CD14-positive monocyte (primary cell): ENCODE measurements at regions not wholly inside any gene's neighbourhood (a gene's known extent, or its start where the extent isn't known, plus 50 kb on each side); places are given as distances from the start of the nearest gene placed in this dataset.

Experiments used
- DNase-seq, 3 donors: peaks; one replicate each; pipeline ENCODE4 v3.0.0-alpha.2; 2011 to 2022
- H2AFZ ChIP-seq: 2 replicates; pipeline ENCODE4 v1.6.0; 2012; ENCODE audit warnings: mild to moderate bottlenecking, low read depth, low read length, inconsistent platforms; ENCODE audit not compliant: insufficient read depth, poor library complexity, severe bottlenecking
- H3K27ac ChIP-seq, 2 donors: 1 replicate in 1 of 2; 2 replicates in 1 of 2; pipeline ENCODE4 v1.5.1; 2012 to 2013; ENCODE audit warnings: low read length in 2 of 2, control low read depth in 1 of 2, inconsistent platforms in 1 of 2, low read depth in 1 of 2, mild to moderate bottlenecking in 1 of 2
- H3K27me3 ChIP-seq, 2 donors: one replicate each; pipeline versions ENCODE4 v1.6.0 to v1.6.1; 2011 to 2013; ENCODE audit warnings: low read length in 2 of 2; ENCODE audit not compliant: control insufficient read depth in 2 of 2, insufficient read depth in 2 of 2
- H3K36me3 ChIP-seq, 2 donors: replicated peaks in 1 of 2; 1 replicate in 1 of 2; 2 replicates in 1 of 2; pipeline versions ENCODE4 v1.5.1 to v1.6.1; 2012 to 2013; ENCODE audit warnings: low read length in 2 of 2, control low read depth in 1 of 2, inconsistent platforms in 1 of 2, mild to moderate bottlenecking in 1 of 2; ENCODE audit not compliant: insufficient read depth in 2 of 2, control insufficient read depth in 1 of 2
- H3K4me1 ChIP-seq, 2 donors: 1 replicate in 1 of 2; 2 replicates in 1 of 2; pipeline versions ENCODE4 v1.5.1 to v1.6.1; 2012 to 2013; ENCODE audit warnings: low read length in 2 of 2, control low read depth in 1 of 2, inconsistent platforms in 1 of 2, mild to moderate bottlenecking in 1 of 2, moderate library complexity in 1 of 2; ENCODE audit not compliant: insufficient read depth in 2 of 2, control insufficient read depth in 1 of 2
- H3K4me2 ChIP-seq: replicated peaks from 2 replicates; pipeline ENCODE3; 2012; ENCODE audit warnings: low read length, moderate library complexity, mild to moderate bottlenecking; ENCODE audit not compliant: poor library complexity, severe bottlenecking; ENCODE audit errors: extremely low read depth
- H3K4me3 ChIP-seq, 3 experiments: fragments of 200-600 bp in 1 of 3; sonication (generic) in 1 of 3; replicated peaks in 1 of 3; 1 replicate in 2 of 3; 2 replicates in 1 of 3; pipeline ENCODE4 v1.5.1; 2011 to 2013; ENCODE audit warnings: low read length in 3 of 3, mild to moderate bottlenecking in 3 of 3, control low read depth in 2 of 3, low read depth in 2 of 3, inconsistent platforms in 1 of 3, moderate library complexity in 1 of 3
- H3K79me2 ChIP-seq: 2 replicates; pipeline ENCODE4 v1.6.0; 2012; ENCODE audit warnings: mild to moderate bottlenecking, control low read depth, inconsistent platforms, low read length, moderate library complexity; ENCODE audit not compliant: insufficient read depth
- H3K9ac ChIP-seq: 2 replicates; pipeline ENCODE4 v1.6.0; 2017; ENCODE audit warnings: low read length, mild to moderate bottlenecking; ENCODE audit not compliant: insufficient read depth, poor library complexity, severe bottlenecking
- H3K9me3 ChIP-seq, 2 donors: replicated peaks in 1 of 2; 1 replicate in 1 of 2; 2 replicates in 1 of 2; pipeline versions ENCODE4 v1.5.1 to v1.6.1; 2012 to 2013; ENCODE audit warnings: low read length in 2 of 2, control low read depth in 1 of 2; ENCODE audit not compliant: control insufficient read depth in 1 of 2, insufficient read depth in 1 of 2
- H4K20me1 ChIP-seq: 2 replicates; pipeline ENCODE4 v1.6.0; 2012; ENCODE audit warnings: mild to moderate bottlenecking, low read length, control low read depth, moderate library complexity; ENCODE audit not compliant: insufficient read depth
- H3K27ac Mint-ChIP-seq, 7 donors: one replicate each; pipeline ENCODE4 v1.8.0; 2020; ENCODE audit warnings: mild to moderate bottlenecking in 7 of 7, mixed read lengths in 7 of 7, moderate library complexity in 6 of 7, inconsistent platforms in 2 of 7
- H3K27me3 Mint-ChIP-seq, 3 donors: one replicate each; pipeline ENCODE4 v1.8.0; 2021 to 2022; ENCODE audit warnings: low read depth in 3 of 3, mild to moderate bottlenecking in 3 of 3, mixed read lengths in 3 of 3, moderate library complexity in 3 of 3, inconsistent platforms in 1 of 3
- H3K36me3 Mint-ChIP-seq, 2 donors: one replicate each; pipeline ENCODE4 v1.8.0; 2020; ENCODE audit warnings: mixed read lengths in 2 of 2, inconsistent platforms in 1 of 2, mild to moderate bottlenecking in 1 of 2
- H3K4me1 Mint-ChIP-seq: one replicate; pipeline ENCODE4 v1.8.0; 2020; ENCODE audit warnings: mild to moderate bottlenecking, mixed read lengths
- H3K4me3 Mint-ChIP-seq, 2 donors: one replicate each; pipeline ENCODE4 v1.8.0; 2020; ENCODE audit warnings: mild to moderate bottlenecking in 2 of 2, mixed read lengths in 2 of 2, moderate library complexity in 1 of 2
- H3K9me3 Mint-ChIP-seq, 7 donors: one replicate each; pipeline ENCODE4 v1.8.0; 2020 to 2022; ENCODE audit warnings: mixed read lengths in 7 of 7, mild to moderate bottlenecking in 6 of 7, moderate library complexity in 6 of 7, inconsistent platforms in 2 of 7
- CTCF ChIP-seq: fragments of 200-600 bp; IDR thresholded peaks from one replicate; pipeline ENCODE4 v1.8.0; 2022; ENCODE audit warnings: antibody characterized with exemption, mild to moderate bottlenecking
- WGBS: methylation state at CpG from one replicate; pipeline ENCODE4 v1.1.5; 2013; ENCODE audit warnings: missing lambda C conversion rate; ENCODE audit not compliant: insufficient coverage; 5-methylcytosine and 5-hydroxymethylcytosine counted together
- intact Hi-C, 2 donors: fragments of 100-400 bp; cut with micrococcal nuclease; formaldehyde crosslinking; loops; one replicate each; pipeline versions ENCODE4 v1.15.0 to v1.15.1; 2023

DNA sequence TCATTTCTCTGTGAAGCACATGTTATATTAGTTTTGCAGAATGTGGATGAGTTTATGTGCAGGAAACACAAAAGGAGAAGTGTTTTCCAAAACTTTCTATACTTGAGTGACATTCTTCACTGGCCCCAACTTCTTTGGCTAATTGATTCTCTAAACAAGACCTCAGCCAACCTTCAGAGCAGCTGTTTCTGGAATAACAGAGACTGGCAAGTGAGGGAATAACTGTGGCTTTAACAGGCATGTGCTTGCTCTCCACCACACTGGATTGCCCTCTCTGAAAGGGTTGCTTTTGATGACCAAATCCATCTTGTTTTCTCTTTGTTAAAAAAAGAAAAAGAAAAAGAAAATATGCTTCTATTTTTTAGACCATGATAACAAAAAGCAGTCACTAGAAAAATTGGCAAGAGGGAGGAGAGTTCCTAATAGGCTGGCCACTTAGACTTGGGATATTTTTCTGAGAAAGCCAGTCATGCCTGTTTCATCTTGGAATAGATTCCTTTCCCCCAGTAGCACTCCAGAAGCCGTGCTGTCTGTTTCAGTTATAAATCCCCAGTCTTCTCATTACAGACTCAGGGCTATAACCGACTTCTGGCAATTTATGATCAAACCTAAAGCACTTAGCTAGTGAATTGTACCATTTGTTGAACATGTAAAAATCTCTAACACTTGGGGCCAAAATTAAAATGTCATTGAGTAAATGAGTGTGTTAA is 295.0 kb upstream of the NR3C2 start:
- 60% methylated on average over 1 of the region's 2 CpGs for WGBS
- Histone ChIP-seq H3K4me3 (no peak overlapping the region), H3K4me1 (no peaks in the 10 kb centered on the region), H3K9ac (no peak overlapping the region), H3K27me3 (no peaks in the 10 kb centered on the region), H3K27ac (no peak overlapping the region), H3K4me2 (no peak overlapping the region), H3K9me3 (peaks cover 0 to 9% of the 10 kb centered on the region in 2 donors), H4K20me1 (no peaks in the 10 kb centered on the region), H2AFZ (no peak overlapping the region), H3K79me2 (no peaks in the 10 kb centered on the region), H3K36me3 (no peaks in the 10 kb centered on the region)
- Mint-ChIP-seq H3K9me3 (peaks cover 0 to 9% (median 0%) of the 10 kb centered on the region in 7 donors), H3K27me3 (no peaks in the 10 kb centered on the region), H3K36me3 (no peaks in the 10 kb centered on the region), H3K27ac (no peak overlapping the region), H3K4me3 (no peak overlapping the region), H3K4me1 (no peaks in the 10 kb centered on the region)
- intact Hi-C loops = no loop called here
- no peak for DNase-seq
- no peak for TF ChIP-seq CTCF

GRCh38 chr4:148735432-148736155 is 293.4 kb upstream of the NR3C2 start:
- no peaks in the 10 kb centered on the region for H3K4me1 ChIP-seq
- H3K9me3 Mint-ChIP-seq = peaks cover 0 to 12% (median 1%) of the 10 kb centered on the region in 7 donors
- H3K36me3 ChIP-seq = no peaks in the 10 kb centered on the region
- H3K27ac Mint-ChIP-seq = no peak overlapping the region
- H4K20me1 ChIP-seq = no peaks in the 10 kb centered on the region
- H3K79me2 ChIP-seq = no peaks in the 10 kb centered on the region
- H3K9me3 ChIP-seq = peaks cover 0 to 6% of the 10 kb centered on the region in 2 donors
- H3K4me3 ChIP-seq = no peak overlapping the region
- no peak for DNase-seq
- no peaks in the 10 kb centered on the region for H3K4me1 Mint-ChIP-seq
- no peak overlapping the region for H3K4me2 ChIP-seq
- intact Hi-C loops = no loop called here
- no peaks in the 10 kb centered on the region for H3K27me3 ChIP-seq
- 97% methylated on average over 4 of the region's 5 CpGs for WGBS
- TF ChIP-seq CTCF = no peak
- no peak overlapping the region for H3K27ac ChIP-seq
- no peaks in the 10 kb centered on the region for H3K27me3 Mint-ChIP-seq
- H3K36me3 Mint-ChIP-seq = no peaks in the 10 kb centered on the region
- H3K4me3 Mint-ChIP-seq = no peak overlapping the region
- H3K9ac ChIP-seq = no peak overlapping the region
- no peak overlapping the region for H2AFZ ChIP-seq
